Endothelial cell of umbilical vein (primary cell): ENCODE measurements at regions not wholly inside any gene's neighbourhood (a gene's known extent, or its start where the extent isn't known, plus 50 kb on each side); places are given as distances from the start of the nearest gene placed in this dataset.

ENCODE experiments used
- BruUV-seq: library from RNA; stranded (reverse); fragments of 400-500 nt; replicated peaks from 2 replicates; lab custom pipeline; 2021; lab: Mats Ljungman, UMichigan
- CTCF ChIA-PET: fragments of 300-600, 350-600 bp; sonication (Branson Sonifier 250); formaldehyde crosslinking; loops from one replicate; lab custom pipeline; 2021; ENCODE audit warnings: antibody characterized with exemption, inconsistent platforms; lab: Charles Lee
- POLR2A ChIA-PET: fragments of 300-600, 350-600 bp; sonication (Branson Sonifier 250); formaldehyde crosslinking; loops from one replicate; lab custom pipeline; 2021; ENCODE audit warnings: antibody characterized with exemption, inconsistent platforms; lab: Charles Lee
- DNase-seq: peaks from one replicate; pipeline ENCODE4 v3.0.0-alpha.2; 2011; ENCODE audit warnings: low read depth, low spot score
- FAIRE-seq: peaks from 2 replicates; lab custom pipeline; 2011; peaks lifted over from hg19 to GRCh38; lab: Jason Lieb, UNC
- H2AFZ ChIP-seq: 2 replicates; pipeline ENCODE4 v1.6.0; 2012; ENCODE audit warnings: low read depth, low read length, control low read depth, inconsistent platforms
- H3K27ac ChIP-seq: 2 replicates; pipeline ENCODE4 v1.5.1; 2011; ENCODE audit warnings: low read depth, mild to moderate bottlenecking, control low read depth, low read length, moderate library complexity; ENCODE audit not compliant: insufficient read depth
- H3K27me3 ChIP-seq, 2 experiments: 2 replicates each; pipeline versions ENCODE4 v1.6.0 to v1.6.1; 2011; ENCODE audit warnings: low read length in 2 of 2, mixed read lengths in 1 of 2; ENCODE audit not compliant: control insufficient read depth in 2 of 2, insufficient read depth in 2 of 2
- H3K36me3 ChIP-seq, 2 experiments: 2 replicates in 1 of 2; 3 replicates in 1 of 2; pipeline ENCODE4 v1.5.1; 2011; ENCODE audit warnings: low read length in 2 of 2, mild to moderate bottlenecking in 1 of 2, moderate library complexity in 1 of 2; ENCODE audit not compliant: control insufficient read depth in 2 of 2, insufficient read depth in 2 of 2; ENCODE audit errors: extremely low read depth in 1 of 2
- H3K4me1 ChIP-seq: 3 replicates; pipeline ENCODE4 v1.5.1; 2011; ENCODE audit warnings: mild to moderate bottlenecking, low read length; ENCODE audit not compliant: control insufficient read depth, insufficient read depth; ENCODE audit errors: extremely low read depth
- H3K4me2 ChIP-seq: 2 replicates; pipeline ENCODE4 v1.6.1; 2011; ENCODE audit warnings: low read length, control low read depth, mixed read lengths; ENCODE audit not compliant: insufficient read depth
- H3K4me3 ChIP-seq, 3 experiments: fragments of 200-600 bp in 1 of 3; sonication (generic), shearing (Covaris generic) in 1 of 3; replicated peaks in 1 of 3; 2 replicates each; pipeline ENCODE4 v1.5.1; 2011 to 2016; ENCODE audit warnings: control low read depth in 3 of 3, low read length in 3 of 3, mild to moderate bottlenecking in 2 of 3, inconsistent platforms in 1 of 3, low read depth in 1 of 3, moderate library complexity in 1 of 3; ENCODE audit not compliant: insufficient read depth in 1 of 3
- H3K79me2 ChIP-seq: 2 replicates; pipeline ENCODE4 v1.6.0; 2012; ENCODE audit warnings: low read length, inconsistent platforms; ENCODE audit not compliant: control insufficient read depth, insufficient read depth
- H3K9ac ChIP-seq: replicated peaks from 2 replicates; pipeline ENCODE3; 2011; ENCODE audit warnings: low read length, control low read depth; ENCODE audit not compliant: insufficient read depth; ENCODE audit errors: extremely low read depth
- H3K9me1 ChIP-seq: replicated peaks from 3 replicates; pipeline ENCODE4 v1.6.0; 2011; ENCODE audit warnings: mild to moderate bottlenecking, low read length; ENCODE audit not compliant: control insufficient read depth, insufficient read depth; ENCODE audit errors: extremely low read depth
- H3K9me3 ChIP-seq: replicated peaks from 2 replicates; pipeline ENCODE4 v1.5.1; 2012; ENCODE audit warnings: low read length, inconsistent platforms; ENCODE audit not compliant: control insufficient read depth, insufficient read depth
- H4K20me1 ChIP-seq: replicated peaks from 2 replicates; pipeline ENCODE3; 2011; ENCODE audit warnings: mild to moderate bottlenecking, low read length; ENCODE audit not compliant: control insufficient read depth, insufficient read depth; ENCODE audit errors: extremely low read depth
- CTCF ChIP-seq, 2 donors: IDR thresholded peaks; 1 replicate in 1 of 2; 2 replicates in 1 of 2; pipeline ENCODE4 v1.5.1; 2011; ENCODE audit warnings: low read length in 2 of 2, mild to moderate bottlenecking in 2 of 2, moderate library complexity in 2 of 2, control low read depth in 1 of 2, inconsistent platforms in 1 of 2, low read depth in 1 of 2; ENCODE audit not compliant: insufficient read depth in 1 of 2; ENCODE audit errors: extremely low read depth in 1 of 2
- FOS ChIP-seq: IDR thresholded peaks from 2 replicates; pipeline ENCODE4 v1.6.1; 2011; ENCODE audit warnings: mild to moderate bottlenecking, low read length, moderate library complexity, borderline replicate concordance; ENCODE audit not compliant: insufficient read depth
- GATA2 ChIP-seq: IDR thresholded peaks from 2 replicates; pipeline ENCODE4 v1.7.0; 2011; ENCODE audit warnings: low read depth, mild to moderate bottlenecking, moderate library complexity, mixed read lengths, low read length; ENCODE audit not compliant: insufficient read length, insufficient read depth
- JUN ChIP-seq: IDR thresholded peaks from 2 replicates; pipeline ENCODE4 v1.6.1; 2011; ENCODE audit warnings: borderline replicate concordance, low read depth; ENCODE audit not compliant: insufficient read length, insufficient read depth
- MYC ChIP-seq: IDR thresholded peaks from one replicate; pipeline ENCODE4 v1.6.1; 2011; ENCODE audit warnings: mild to moderate bottlenecking, low read depth, low read length
- POLR2A ChIP-seq: IDR thresholded peaks from 2 replicates; pipeline ENCODE4 v1.6.1; 2012; ENCODE audit warnings: low read depth, mild to moderate bottlenecking, control low read depth, low read length
- POLR2AphosphoS5 ChIP-seq: IDR thresholded peaks from 2 replicates; pipeline ENCODE4 v1.6.1; 2012; ENCODE audit warnings: low read depth, mild to moderate bottlenecking, control low read depth, low read length, moderate library complexity; ENCODE audit not compliant: insufficient read depth
- dilution Hi-C: fragments of 300-500 bp; cut with MboI; formaldehyde crosslinking; loops from one replicate; pipeline ENCODE4 v1.15.0; 2019; ENCODE audit warnings: low sequenced_read_pairs; ENCODE audit not compliant: extremely low pct_ligation_motif_present
- intact Hi-C: fragments of 100-400 bp; cut with micrococcal nuclease; formaldehyde crosslinking; loops from one replicate; pipeline ENCODE4 v1.10.0; 2022

- no peak for DNase-seq
- H4K20me1 ChIP-seq = no peaks in the 10 kb centered on the region
- no peaks in the 10 kb centered on the region for H3K9me3 ChIP-seq
- no peak for TF ChIP-seq JUN
- TF ChIP-seq GATA2 = no peak
- TF ChIP-seq FOS = no peak
- TF ChIP-seq POLR2AphosphoS5 = no peak
- no peak for TF ChIP-seq POLR2A
- no peak for TF ChIP-seq MYC
- TF ChIP-seq CTCF (IDR thresholded peaks at IDR 0.05; ENCODE audit: extremely low read depth in 1 of 2, insufficient read depth in 1 of 2, low read depth in 1 of 2, low read length in 2 of 2) = peak in 1 of 2 donors; percentile 42
- H3K4me2 ChIP-seq = no peak overlapping the region
- FAIRE-seq = no peak
- H3K9ac ChIP-seq = no peak overlapping the region
- H3K4me1 ChIP-seq = peaks cover 20% of the 10 kb centered on the region
- H3K9me1 ChIP-seq = no peaks in the 10 kb centered on the region
- BruUV-seq = no TSS peak
- H3K27me3 ChIP-seq = no peaks in the 10 kb centered on the region
- H3K27ac ChIP-seq = peak overlapping the region; percentile 42
- no peaks in the 10 kb centered on the region for H3K36me3 ChIP-seq
- dilution Hi-C loops = no loop called here
- H3K79me2 ChIP-seq = no peaks in the 10 kb centered on the region
- no peak overlapping the region for H3K4me3 ChIP-seq
- POLR2A ChIA-PET = no interaction called here
- intact Hi-C loops = loop anchor here (1.0 kb wide), 1 partner anchor 16 kb away; no protein-coding TSS in a partner anchor
- CTCF ChIA-PET = no interaction called here
- H2AFZ ChIP-seq = peak overlapping the region; percentile 21
These were observed 246.8 kb upstream of the TNP1 start for GRCh38 chr2:217106650-217107014.
